Right renal pelvis (tissue), 4 donors: ENCODE measurements at regions not wholly inside any gene's neighbourhood (a gene's known extent, or its start where the extent isn't known, plus 50 kb on each side); places are given as distances from the start of the nearest gene placed in this dataset.
"Not testable (repeated sequence)": the region's sequence is repeated elsewhere in the genome, so short reads cannot be mapped to it uniquely, and the experiment has no call there.

Experiments
- DNase-seq, 4 donors: peaks; one replicate each; pipeline ENCODE4 v3.0.0-alpha.2; 2013; ENCODE audit warnings: low read depth in 4 of 4, low spot score in 3 of 4, missing footprints in 1 of 4

- no peak for DNase-seq
These were observed 244.8 kb upstream of the SYNCRIP start for GRCh38 chr6:85887461-85887860.

- DNase-seq, result no peak
These were observed 226.0 kb upstream of the SYNCRIP start for GRCh38 chr6:85868685-85869084.

DNA sequence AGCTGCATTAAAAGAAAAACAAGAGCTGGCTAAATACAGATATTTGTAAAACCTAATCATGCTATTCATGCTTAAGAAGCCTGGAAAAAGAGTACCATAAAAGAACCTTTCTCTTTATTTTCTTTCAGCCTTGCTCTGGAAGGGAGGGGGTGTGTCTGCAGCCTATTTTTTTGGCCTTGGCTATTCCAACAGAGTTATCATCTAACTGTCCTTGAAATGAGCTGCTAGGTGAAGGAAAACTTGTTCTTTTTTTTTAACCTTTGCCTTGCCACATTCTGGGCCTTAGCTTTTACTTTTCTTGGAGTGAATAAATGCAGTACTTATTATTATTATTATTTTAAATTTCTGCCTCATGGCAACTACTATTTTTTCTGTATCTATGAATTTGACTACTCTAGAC lies 224.9 kb upstream of the SYNCRIP start:
- DNase-seq, result no peak

DNA sequence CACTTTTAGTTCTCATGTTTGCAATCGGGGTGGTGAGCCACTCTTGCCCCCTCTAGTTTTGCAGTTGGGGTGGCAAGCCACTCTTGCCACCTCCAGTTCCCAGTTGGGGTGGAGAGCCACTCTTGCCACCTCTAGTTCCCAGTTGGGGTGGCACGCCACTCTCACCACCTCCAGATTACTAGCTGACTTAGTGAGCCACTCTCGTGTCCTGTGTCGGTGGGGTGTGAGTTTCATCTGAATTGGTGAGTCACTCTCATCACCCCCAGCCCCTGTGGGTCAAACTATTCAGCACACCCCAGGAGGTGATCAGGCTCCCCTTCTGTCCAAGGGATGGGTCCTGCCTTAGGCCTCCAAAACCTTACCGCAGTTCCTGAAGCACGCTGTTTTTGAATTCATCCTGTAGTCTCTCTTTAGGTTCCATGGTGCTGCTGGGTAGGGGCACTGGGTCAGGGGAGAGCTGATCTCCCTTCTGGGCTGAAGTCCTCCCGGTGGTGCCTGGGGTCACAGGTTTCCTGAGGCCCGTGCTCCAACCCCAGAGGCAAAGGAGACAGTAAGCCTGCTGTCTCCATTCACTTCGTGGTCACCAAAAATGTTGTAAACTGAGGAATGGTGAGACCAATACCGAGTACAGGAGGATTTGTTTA lies 224.2 kb upstream of the SYNCRIP start:
- no peak for DNase-seq

DNA sequence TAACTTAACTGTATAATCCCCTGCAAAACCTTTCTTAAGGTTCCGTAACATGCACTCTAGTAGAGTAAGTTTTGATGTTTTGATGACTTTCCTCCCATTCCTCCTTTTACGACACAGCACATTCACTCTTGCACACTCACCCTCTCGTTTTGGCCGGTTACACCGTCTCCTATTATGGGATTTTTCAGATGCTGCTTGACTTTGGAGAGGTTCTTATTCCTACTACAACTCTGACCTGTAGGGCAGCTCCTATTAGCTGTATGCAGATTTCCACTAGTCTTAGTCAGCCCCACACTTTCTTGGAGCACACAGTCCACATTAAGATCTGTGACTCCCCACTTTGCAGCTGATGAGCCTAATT lies 223.7 kb upstream of the SYNCRIP start:
- no peak for DNase-seq

- DNase-seq, result peak in 1 of 4 donors; percentile 29
These were observed 223.0 kb upstream of the SYNCRIP start for GRCh38 chr6:85865420-85866369.

DNA sequence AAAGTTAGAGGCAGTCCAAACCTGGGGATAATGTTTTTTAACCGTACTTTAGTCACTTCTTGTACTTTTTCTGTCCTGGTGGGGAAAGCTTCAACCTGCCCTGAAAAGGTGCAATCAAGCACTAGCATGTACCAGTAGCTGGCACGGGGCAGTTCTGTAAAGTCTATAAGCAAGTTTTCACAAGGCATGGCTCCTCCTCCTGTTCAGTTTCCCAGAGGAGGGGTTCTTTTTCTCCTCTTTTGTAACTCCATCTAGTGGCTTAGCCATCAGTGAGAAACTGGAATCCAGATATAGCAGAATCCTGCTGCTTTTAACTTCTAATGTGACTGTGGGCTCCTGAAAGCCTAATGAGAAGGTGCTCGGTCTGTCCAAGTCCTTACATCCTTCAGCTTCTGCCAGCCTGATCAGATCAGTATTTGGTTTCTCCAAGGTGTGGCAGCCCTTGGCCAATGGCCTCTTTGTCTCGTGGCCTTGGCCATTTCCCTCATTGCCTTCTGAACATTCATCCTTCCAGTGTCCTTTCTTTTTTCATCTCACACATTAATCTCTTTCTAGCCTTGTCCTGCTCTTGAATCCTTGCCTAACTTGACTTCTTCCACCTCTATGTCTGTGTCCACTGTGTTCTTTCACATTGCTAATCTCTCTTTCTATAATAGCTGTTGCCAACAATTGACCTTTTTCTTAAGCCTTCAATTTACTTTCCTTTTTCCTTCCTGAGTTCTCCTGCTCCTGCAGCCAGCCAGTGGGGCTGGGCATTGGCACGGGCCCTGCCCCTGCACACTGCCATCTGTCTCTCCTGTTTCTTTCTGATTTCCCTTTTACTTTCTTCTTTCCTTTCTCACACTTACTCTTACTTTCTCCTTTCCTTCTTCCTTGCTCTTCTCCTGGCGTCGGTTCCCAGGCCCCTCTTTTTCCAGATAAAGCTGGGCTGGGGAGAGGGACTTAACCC lies 222.0 kb upstream of the SYNCRIP start:
- DNase-seq, result no peak

DNA sequence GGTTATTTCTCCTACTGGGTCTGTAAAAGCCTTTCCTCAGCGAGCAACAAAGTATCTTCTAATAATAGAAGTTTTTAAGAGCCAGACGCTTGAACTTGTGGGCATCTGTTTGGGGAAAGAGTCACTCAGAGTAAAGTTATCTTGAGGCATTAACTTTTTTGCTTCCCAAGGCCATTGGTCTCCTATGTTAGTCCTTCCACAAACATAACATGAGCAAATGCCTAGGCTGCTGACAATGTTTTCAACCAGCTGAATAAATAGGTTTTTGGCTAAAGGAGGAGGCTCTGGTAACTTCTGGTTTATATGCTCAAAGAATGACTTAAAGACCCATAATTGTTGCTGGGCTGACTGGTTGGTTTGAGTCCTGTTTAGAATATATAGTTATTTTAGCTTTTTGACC lies 213.5 kb upstream of the SYNCRIP start:
- DNase-seq, result no peak

- not testable (repeated sequence) for DNase-seq
These were observed 195.8 kb upstream of the SYNCRIP start for GRCh38 chr6:85838351-85839119.

GRCh38 chr6:85828973-85829372 lies 186.3 kb upstream of the SYNCRIP start:
- no peak for DNase-seq

- DNase-seq, result no peak
These were observed 184.3 kb upstream of the SYNCRIP start for GRCh38 chr6:85826997-85827396.

DNA sequence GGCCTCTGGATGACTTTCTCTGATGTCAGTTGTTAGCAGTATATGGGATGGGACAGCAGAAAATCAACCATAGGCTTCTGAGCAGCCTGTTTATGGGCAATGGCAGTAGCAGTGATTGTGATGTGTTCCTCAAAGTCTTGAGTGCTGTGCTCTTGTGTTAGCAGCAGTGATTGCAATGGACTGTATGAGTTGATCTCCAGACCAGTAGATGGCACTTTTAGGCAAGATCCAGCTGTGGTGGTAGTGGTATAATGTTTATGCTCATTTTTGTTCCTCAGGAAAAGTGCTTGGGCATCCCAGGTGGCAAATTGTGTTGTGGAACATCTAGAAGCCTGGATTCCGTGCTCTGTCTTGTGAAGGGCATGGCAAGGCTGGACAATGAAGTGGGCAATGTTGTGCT lies 181.6 kb upstream of the SYNCRIP start:
- no peak for DNase-seq

DNA sequence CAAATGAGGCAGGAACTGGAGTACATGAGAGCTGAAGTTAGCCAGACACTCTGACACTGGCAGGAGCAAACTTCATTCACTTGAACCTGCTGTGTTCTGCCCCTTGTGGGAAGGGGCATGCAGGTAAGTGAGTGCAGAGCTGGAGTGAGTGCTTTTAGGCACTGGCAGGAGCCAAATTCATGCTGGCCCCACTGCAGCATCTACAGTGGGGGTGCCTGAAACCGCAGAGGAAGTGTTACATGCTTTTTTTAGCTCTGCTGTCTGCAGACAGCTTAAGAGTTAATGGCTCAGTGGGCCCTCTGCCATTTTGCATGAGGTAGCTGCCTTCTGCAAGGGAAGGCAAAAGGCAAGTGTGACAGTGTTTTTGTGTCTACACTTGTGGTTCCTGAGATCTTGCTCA lies 167.9 kb upstream of the SYNCRIP start:
- no peak for DNase-seq

DNA sequence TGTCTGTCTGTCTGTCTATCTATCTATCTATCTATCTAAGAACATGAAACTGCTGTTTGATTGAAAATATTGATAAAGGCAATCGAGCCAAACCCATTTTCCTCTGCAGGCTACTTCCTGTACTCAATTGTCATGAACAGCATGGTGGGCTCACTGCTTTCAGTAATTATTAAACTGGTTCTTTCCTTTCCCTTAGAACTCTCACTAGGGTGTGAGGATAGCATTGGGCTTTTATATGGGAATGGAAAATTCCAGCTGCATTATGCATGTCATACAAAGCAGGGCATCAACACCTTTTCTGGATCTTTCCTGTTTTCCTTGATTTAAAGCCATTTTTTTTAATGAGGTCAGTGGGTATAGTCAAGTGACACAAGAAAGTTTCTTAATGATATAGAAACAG lies 161.0 kb upstream of the SYNCRIP start:
- DNase-seq, result no peak

- DNase-seq, result no peak
These were observed 159.5 kb upstream of the SYNCRIP start for GRCh38 chr6:85802162-85802561.

DNA sequence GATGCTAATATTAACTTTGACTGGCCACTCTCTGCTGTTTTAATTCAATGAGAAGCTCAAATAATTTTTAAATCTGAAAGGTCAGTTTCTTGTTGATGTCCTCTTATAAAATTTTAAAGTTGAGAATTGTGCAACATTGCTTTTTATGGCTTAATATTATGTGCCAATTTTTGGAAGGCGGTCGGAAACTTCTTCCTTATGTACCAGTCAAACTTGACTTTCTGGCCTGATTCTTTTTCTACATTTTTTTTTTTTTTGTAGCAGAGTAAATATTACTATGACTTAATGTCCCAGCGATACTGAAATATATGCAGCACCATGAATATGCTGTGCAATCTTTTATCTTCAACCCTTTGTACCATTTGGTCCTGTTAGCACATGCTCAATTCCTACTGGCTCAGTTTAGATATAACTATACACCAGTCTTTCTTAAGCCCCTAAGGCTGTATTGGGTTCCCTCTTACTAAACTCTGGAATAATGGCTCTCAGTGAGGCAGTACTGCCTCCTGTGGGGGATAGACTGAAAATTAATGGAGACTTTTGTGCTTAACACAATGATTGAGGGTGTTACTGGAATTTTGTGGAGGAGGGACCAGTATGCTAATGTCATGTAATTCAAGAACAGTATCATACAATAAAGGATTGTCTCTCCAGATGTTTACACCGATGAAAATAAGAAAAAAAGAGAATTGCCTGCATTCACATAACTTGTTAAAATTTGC lies 156.4 kb upstream of the SYNCRIP start:
- DNase-seq, result no peak

DNA sequence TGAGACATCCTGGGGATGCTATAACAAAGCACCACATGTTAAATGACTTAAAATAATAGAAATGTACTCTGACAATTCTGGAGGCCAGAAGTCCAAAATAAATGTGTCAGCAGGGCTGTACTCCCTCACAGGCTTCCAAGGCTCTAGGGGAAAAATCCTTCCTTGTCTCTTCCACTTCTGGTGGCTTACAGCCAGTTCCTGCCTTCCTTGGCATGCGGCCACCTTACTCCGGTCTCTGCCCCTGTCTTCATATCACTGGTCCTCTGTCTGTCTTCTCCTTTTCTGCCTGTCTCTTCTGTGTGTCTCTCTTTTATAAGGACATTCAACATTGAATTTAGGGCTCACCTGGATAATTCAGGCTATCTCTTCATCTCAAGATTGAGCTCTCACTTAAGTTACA lies 155.3 kb upstream of the SYNCRIP start:
- no peak for DNase-seq

DNA sequence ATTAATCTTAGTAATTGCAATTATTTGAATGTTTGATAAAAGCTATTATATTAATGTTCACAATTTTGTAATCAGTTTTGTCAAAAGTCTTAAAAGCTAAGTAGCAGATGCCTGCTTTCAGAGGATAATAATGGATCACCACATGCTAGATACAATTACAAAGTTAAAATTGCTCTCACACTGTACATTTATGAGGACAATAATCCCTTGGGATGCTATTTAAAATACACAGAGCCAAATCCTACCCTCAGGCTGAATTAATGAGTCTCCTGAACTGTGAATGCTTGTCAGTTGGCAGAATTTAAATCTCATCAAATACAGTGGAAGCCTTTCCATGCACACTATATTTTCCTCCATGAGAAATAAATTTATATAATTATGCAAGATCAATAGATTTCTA lies 153.3 kb upstream of the SYNCRIP start:
- no peak for DNase-seq

GRCh38 chr6:85792254-85792653 lies 149.6 kb upstream of the SYNCRIP start:
- DNase-seq, result no peak

DNA sequence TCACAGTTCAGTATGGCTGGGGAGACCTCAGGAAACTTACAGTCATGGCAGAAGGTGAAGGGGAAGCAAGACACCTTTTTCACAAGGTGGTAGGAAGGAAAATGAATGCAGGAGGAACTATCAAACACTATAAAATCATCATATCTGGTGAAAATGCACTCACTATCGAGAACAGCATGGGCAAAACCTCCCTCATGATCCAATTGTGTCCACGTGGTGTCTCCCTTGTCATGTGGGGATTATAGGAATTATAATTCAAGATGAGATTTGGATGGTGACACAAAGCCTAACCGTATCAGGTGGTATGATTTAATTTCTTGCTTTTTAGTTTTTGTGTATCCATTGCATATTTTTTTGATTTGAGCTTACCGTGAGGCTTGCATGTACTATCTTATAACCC lies 133.2 kb upstream of the SYNCRIP start:
- DNase-seq, result no peak
